Heart right ventricle (tissue), 16 donors: ENCODE measurements at regions not wholly inside any gene's neighbourhood (a gene's known extent, or its start where the extent isn't known, plus 50 kb on each side); places are given as distances from the start of the nearest gene placed in this dataset.
A peak's percentile ranks its signal among the peaks of the same experiment; 100 is the strongest.

Experiments
- ATAC-seq, 8 donors: fragments of 200-7000 bp; cut with Tn5 transposase; one replicate each; pipeline ENCODE4 v1.9.1; 2020; ENCODE audit warnings: mild to moderate bottlenecking in 8 of 8, moderate library complexity in 8 of 8, moderate number of reproducible peaks in 1 of 8
- DNase-seq, 2 donors: peaks; one replicate each; pipeline ENCODE4 v3.0.0-alpha.2; 2020
- H3K27ac ChIP-seq, 10 donors: fragments of 200-600 bp; sonication (generic) in 2 of 10; one replicate each; pipeline versions ENCODE4 v1.5.0 to v1.8.0; 2020 to 2022; ENCODE audit warnings: mild to moderate bottlenecking in 3 of 10
- H3K27me3 ChIP-seq, 7 donors: fragments of 200-600 bp; one replicate each; pipeline ENCODE4 v1.8.0; 2021 to 2022; ENCODE audit warnings: mild to moderate bottlenecking in 2 of 7
- H3K36me3 ChIP-seq, 9 donors: fragments of 200-600 bp; sonication (generic) in 1 of 9; one replicate each; pipeline versions ENCODE4 v1.5.0 to v1.8.0; 2020 to 2022; ENCODE audit warnings: mild to moderate bottlenecking in 2 of 9
- H3K4me1 ChIP-seq, 9 donors: fragments of 200-600 bp; sonication (generic) in 1 of 9; one replicate each; pipeline versions ENCODE4 v1.5.0 to v1.8.0; 2020 to 2022; ENCODE audit warnings: mild to moderate bottlenecking in 4 of 9
- H3K4me3 ChIP-seq, 10 donors: fragments of 200-600 bp; sonication (generic) in 2 of 10; one replicate each; pipeline versions ENCODE4 v1.5.0 to v1.8.0; 2020 to 2022; ENCODE audit warnings: mild to moderate bottlenecking in 7 of 10, moderate library complexity in 2 of 10
- H3K9me3 ChIP-seq, 11 donors: fragments of 200-600 bp in 10 of 11; sonication (generic) in 2 of 11; one replicate each; pipeline versions ENCODE4 v1.5.0 to v1.8.0; 2013 to 2022; ENCODE audit warnings: mild to moderate bottlenecking in 2 of 11, control low read depth in 1 of 11, moderate library complexity in 1 of 11
- WGBS, 2 donors: extraction: QIAGEN DNeasy Blood & Tissue Kit; methylation state at CpG; one replicate each; pipeline ENCODE4 v1.1.7; 2013; ENCODE audit warnings: inconsistent platforms in 1 of 2; 5-methylcytosine and 5-hydroxymethylcytosine counted together
- intact Hi-C, 10 donors: fragments of 100-400 bp; cut with DNase I; formaldehyde crosslinking; loops; one replicate each; pipeline versions ENCODE4 v1.11.1 to v1.14.2; 2022
- TF ChIP-seq, protein P1 (sequence below), 9 donors: fragments of 200-600 bp; sonication (generic) in 2 of 9; IDR thresholded peaks; one replicate each; pipeline versions ENCODE4 v1.5.0 to v1.8.0; 2021 to 2022; ENCODE audit warnings: antibody characterized with exemption in 9 of 9, mild to moderate bottlenecking in 5 of 9, moderate library complexity in 1 of 9
- donor health status: Arrhythmogenic right ventricular cardiomyopathy.
- donor health status: ischemic (EF 13 %, LVEDD 7.1; RV severe dilation, severe dysfunction).
- donor health status: healthy with polysubstance abuse.
- donor health status: DM: no; HTN: yes; CAD: no.
- donor health status: DM: no; HTN: no; CAD: no.
- donor health status: ischemic (EF 25% LVEDD 6.9; RV normal size, moderate dysfunction).
- donor health status: ischemic (EF 25% LVEDD 5.7; RV mildly dilated, moderate dysfunction).
- donor health status: healthy.
- donor health status: DM: yes; HTN: yes; CAD: no.
- donor health status: Ischemic cardiomyopathy.
- donor health status: ischemic (EF 35%, LVEDD 5.7; RV mildly dilated, moderate dysfunction).
- donor health status: nonischemic (EF 11% LVEDD 7.7; RV severe dilation, severe dysfunction).
- donor health status: DM: yes; HTN: yes; CAD: no.
- donor health status: PGD.
- donor health status: ischemic (EF 29% LVEDD 5.4; RV normal size, mild dysfunction).
- donor health status: nonischemic (EF 23%, LVEDD 6.1; RV moderate dilation, normal function).

- no peak overlapping the region for H3K27ac ChIP-seq
- H3K4me1 ChIP-seq, result peaks cover 0 to 8% (median 0%) of the 10 kb centered on the region in 9 donors
- H3K4me3 ChIP-seq, result no peak overlapping the region
- ATAC-seq, result peak in 1 of 8 donors; percentile 62
- no peaks in the 10 kb centered on the region for H3K27me3 ChIP-seq
- no peak for DNase-seq
- TF ChIP-seq, protein P1, sequence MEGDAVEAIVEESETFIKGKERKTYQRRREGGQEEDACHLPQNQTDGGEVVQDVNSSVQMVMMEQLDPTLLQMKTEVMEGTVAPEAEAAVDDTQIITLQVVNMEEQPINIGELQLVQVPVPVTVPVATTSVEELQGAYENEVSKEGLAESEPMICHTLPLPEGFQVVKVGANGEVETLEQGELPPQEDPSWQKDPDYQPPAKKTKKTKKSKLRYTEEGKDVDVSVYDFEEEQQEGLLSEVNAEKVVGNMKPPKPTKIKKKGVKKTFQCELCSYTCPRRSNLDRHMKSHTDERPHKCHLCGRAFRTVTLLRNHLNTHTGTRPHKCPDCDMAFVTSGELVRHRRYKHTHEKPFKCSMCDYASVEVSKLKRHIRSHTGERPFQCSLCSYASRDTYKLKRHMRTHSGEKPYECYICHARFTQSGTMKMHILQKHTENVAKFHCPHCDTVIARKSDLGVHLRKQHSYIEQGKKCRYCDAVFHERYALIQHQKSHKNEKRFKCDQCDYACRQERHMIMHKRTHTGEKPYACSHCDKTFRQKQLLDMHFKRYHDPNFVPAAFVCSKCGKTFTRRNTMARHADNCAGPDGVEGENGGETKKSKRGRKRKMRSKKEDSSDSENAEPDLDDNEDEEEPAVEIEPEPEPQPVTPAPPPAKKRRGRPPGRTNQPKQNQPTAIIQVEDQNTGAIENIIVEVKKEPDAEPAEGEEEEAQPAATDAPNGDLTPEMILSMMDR (IDR thresholded peaks at IDR 0.05), result no peak
- WGBS, 2 donors, result 41 to 49% methylated on average over 1 of the region's 1 CpG
- peaks cover 0 to 12% (median 0%) of the 10 kb centered on the region in 11 donors for H3K9me3 ChIP-seq
- no peaks in the 10 kb centered on the region for H3K36me3 ChIP-seq
- intact Hi-C loops, result loop anchor here in 1 of 10 donors (10.0 kb wide), 1 partner anchor 50 kb away; no protein-coding TSS in a partner anchor
Observed at GRCh38 chr9:119044806-119045205, 324.4 kb downstream of the BRINP1 start.

DNA sequence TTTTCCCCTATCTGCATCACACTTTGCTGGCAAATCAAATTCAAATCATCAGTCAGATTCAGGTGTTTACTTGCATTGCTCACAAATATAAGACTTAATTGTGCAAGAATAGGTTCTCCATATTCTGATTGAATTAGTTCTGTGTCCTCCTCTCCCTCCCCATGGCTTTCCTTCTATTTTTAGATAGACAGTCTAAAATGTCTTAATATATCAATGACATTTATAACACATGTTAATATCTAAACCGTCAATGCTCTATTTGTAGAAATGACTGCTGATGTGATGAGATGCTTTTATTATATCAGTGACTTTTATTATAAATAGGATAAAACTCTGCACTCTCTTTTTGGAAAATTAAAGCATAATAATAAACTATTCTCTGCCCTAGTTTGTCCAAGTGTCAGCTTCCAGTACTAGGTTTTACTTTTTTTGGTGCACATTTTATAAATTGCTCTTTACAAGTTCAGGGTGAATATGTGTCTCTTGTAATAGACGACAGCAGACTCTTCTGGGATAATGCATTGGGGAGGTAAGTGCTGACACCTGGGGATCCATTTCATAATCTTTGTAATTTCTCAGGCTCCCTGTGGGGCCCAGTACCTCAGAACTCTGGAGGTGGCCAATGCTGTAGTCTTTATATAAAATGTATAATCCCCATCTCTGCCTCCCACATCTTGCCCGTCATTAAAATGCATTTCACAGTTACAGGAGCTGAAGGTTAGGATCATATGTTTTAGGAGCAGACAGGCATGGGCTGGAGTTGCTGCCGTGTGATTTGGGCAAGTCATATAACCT, 321.5 kb downstream of the BRINP1 start:
- 56% methylated on average over 4 of the region's 4 CpGs for WGBS, 2 donors
- Histone ChIP-seq H3K9me3 (no peaks in the 10 kb centered on the region), H3K27me3 (no peaks in the 10 kb centered on the region), H3K36me3 (no peaks in the 10 kb centered on the region), H3K4me3 (no peak overlapping the region), H3K27ac (peak overlapping the region in 2 of 10 donors; percentile 36), H3K4me1 (peaks cover 0 to 19% (median 0%) of the 10 kb centered on the region in 9 donors)
- DNase-seq, result no peak
- intact Hi-C loops, result loop anchor here in 1 of 10 donors (10.0 kb wide), 1 partner anchor 53 kb away; no protein-coding TSS in a partner anchor
- TF ChIP-seq, protein P1 (IDR thresholded peaks at IDR 0.05), result no peak
- peak in 1 of 8 donors; percentile 58 for ATAC-seq

DNA sequence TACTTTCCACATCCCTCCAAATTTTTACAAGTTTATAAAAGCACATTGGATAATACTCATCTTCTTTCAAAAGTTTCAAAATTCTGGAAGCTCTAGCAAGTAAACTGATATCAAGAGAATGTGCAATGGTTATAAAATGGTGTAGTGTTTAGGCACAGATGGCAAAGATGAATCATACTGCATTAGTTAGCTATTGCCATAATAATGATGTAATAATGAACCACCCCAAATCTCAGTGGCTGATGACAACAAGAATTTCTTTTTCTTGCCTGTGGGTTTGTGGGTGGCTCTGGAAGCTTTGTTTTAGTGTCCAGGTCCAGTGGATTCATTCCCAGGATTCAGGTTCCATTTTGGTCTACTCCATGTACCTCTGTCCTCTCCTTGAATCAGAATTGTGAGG, 319.0 kb downstream of the BRINP1 start:
- H3K27ac ChIP-seq, result no peak overlapping the region
- TF ChIP-seq, protein P1 (IDR thresholded peaks at IDR 0.05), result no peak
- no peaks in the 10 kb centered on the region for H3K36me3 ChIP-seq
- DNase-seq (no peak), ATAC-seq (no peak)
- no peaks in the 10 kb centered on the region for H3K27me3 ChIP-seq
- H3K4me3 ChIP-seq, result no peak overlapping the region
- intact Hi-C loops, result loop anchor here in 1 of 10 donors (10.0 kb wide), 1 partner anchor 1525 kb away; no protein-coding TSS in a partner anchor
- peaks cover 0 to 26% (median 0%) of the 10 kb centered on the region in 9 donors for H3K4me1 ChIP-seq
- no peaks in the 10 kb centered on the region for H3K9me3 ChIP-seq

GRCh38 chr9:119052339-119053030, 316.8 kb downstream of the BRINP1 start:
- no peaks in the 10 kb centered on the region for H3K9me3 ChIP-seq
- TF ChIP-seq, protein P1 (IDR thresholded peaks at IDR 0.05), result no peak
- ATAC-seq, result peak; percentile 46 to 92 (median 84)
- H3K27me3 ChIP-seq, result no peaks in the 10 kb centered on the region
- peak overlapping the region; percentile 37 to 88 (median 74) for H3K27ac ChIP-seq
- intact Hi-C loops, result loop anchor here in 1 of 10 donors (10.0 kb wide), 1 partner anchor 1522 kb away; no protein-coding TSS in a partner anchor
- peaks cover 0 to 26% (median 0%) of the 10 kb centered on the region in 9 donors for H3K4me1 ChIP-seq
- peak; percentile 38 to 74 for DNase-seq
- 36 to 51% methylated on average over 10 of the region's 10 CpGs for WGBS, 2 donors
- H3K36me3 ChIP-seq, result no peaks in the 10 kb centered on the region
- H3K4me3 ChIP-seq, result peak overlapping the region in 6 of 10 donors; percentile 12 to 36 (median 28)
